NCI-H748 (cell line): ENCODE measurements at regions not wholly inside any gene's neighbourhood (a gene's known extent, or its start where the extent isn't known, plus 50 kb on each side); places are given as distances from the start of the nearest gene placed in this dataset.
"Not testable (repeated sequence)": the region's sequence is repeated elsewhere in the genome, so short reads cannot be mapped to it uniquely, and the experiment has no call there.

Experiments used
- DNase-seq: peaks from one replicate; lab custom pipeline; 2025; ENCODE audit not compliant: unreplicated experiment; lab: John Stamatoyannopoulos, UW

DNA sequence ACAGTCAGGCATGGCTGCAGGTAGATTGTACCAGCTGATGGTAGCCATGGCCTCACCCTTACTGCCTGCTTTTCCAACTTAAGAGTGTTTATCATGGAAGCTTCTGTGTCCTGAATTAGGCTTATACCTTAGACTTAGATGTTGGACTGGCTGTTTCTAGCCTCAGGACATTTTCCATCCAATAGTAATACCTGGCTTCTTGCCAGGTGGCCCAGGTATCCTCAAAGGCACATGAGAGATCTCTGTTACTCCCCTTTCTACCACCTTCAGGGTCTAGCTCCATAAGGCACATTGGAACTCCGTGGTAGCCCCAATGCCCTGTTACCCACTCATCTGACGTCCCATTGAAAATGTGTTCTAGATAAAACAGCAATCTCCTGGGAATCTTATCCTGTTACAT lies 407.5 kb downstream of the SPRY2 start:
- peak; percentile 6 for DNase-seq

DNA sequence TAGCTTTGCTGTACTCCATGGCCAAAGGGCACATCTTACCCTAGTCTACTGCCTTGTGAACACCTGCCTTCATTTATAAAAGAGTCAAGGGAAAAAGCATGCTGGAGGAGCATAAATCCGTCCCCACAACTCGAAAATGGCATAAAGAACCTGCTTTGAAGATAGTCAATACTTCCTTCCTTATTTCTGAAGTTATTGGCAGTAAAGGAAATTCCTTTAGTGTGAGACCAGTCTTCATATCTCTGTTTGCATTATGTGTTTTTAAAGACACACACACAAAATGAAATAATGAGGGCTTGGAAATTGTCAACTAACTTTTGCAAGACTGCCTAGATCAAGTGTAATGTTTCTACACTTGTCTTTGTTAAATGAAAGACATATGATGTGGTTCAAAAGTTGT lies 408.4 kb downstream of the SPRY2 start:
- no peak for DNase-seq

DNA sequence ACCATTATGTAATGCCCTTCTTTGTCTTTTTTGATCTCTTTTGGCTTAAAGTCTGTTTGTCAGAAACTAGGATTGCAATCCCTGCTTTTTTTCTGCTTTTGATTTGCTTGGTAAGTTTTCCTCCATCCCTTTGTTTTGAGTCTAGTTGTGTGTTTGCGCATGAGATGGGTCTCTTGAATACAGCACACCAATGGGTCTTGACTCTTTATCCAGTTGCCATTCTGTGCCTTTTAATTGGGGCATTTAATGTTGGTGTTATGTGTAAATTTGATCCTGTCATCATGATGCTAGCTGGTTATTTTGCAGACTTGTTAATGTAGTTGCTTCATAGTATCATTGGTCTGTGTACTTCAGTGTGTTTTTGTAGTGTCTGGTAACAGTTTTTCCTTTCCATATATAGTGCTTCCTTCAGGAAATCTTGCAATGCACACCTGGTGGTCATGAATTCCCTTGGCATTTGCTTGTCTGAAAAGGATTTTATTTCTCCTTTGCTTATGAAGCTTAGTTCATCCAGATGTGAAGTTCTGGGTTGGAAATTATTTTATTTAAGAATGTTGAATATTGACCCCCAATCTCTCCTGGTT lies 416.9 kb downstream of the SPRY2 start:
- not testable (repeated sequence) for DNase-seq

GRCh38 chr13:79919091-79919490 lies 421.8 kb downstream of the SPRY2 start:
- DNase-seq = no peak

DNA sequence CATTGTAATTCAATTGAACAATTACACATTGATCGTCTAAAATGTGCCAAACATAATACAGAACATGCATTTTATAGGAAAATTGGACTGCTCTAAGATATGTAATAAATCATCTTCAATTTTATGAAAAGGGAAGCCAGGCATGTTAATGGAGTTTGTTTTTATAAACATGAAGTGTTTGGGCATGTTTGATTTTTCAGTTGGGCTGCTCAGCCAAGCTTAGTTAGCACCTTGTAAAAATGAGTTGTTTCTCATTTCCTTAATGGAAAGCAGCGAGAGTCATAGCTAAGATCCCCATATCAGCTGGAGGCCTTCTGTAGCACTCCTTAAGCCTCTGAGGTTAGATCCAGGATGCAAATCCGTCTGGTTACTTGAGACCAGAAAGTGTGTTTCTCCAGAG lies 422.3 kb downstream of the SPRY2 start:
- no peak for DNase-seq

DNA sequence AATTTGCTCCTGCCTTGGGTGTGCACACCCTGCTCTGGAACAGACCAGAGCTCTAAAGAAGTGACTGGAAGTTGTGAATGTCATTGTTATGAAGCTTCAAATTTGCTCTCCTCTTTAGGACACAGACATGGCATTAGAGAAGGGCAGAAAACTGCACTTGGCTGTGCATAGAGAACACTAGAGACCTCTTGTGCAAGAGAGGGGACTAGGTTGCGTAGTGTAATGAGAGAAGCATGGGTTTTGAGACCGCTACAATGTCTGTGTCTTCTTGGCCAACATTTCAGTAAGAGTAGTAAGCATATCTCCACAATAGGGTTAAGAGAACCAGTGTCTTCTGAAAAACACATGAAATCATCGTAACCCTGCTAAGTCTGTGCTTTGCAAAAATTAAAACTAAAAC lies 423.3 kb downstream of the SPRY2 start:
- no peak for DNase-seq

GRCh38 chr13:79915114-79915811 lies 425.7 kb downstream of the SPRY2 start:
- peak; percentile 11 for DNase-seq

DNA sequence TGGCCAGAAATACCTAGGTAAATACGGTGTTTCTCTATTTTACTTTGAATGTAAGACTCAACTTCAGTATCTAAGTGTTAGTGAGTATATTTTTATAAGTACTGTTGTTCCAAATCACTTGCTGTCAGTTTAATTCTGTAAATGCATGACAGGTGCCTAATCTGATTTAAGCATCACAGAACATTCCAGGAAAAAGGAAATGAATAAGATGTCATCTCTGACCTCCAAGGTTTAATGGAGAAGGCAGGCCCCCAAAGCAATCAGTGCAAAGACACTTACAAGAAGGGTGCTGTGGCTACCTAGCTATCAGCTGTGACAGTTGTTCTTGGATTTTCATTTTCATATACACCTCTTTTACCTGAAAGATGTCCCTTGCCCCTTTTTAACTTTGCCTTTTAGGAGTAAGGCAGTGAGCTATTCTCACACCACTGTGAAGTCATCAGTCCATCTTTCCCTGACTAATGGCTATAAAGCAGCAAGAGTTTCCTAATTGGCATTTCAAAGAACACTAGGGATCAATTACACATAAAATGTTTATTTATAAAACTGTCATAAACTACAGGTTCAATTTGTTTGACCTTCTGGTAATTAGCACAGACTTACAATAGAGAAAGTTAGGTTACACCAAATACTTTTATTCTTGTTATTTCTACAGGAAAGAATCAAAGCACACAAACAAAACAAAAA lies 427.6 kb downstream of the SPRY2 start:
- peak; percentile 7 for DNase-seq

GRCh38 chr13:79912403-79912802 lies 428.5 kb downstream of the SPRY2 start:
- no peak for DNase-seq

- no peak for DNase-seq
These were observed 429.9 kb downstream of the SPRY2 start for GRCh38 chr13:79910875-79911540.

GRCh38 chr13:79909644-79910043 lies 428.7 kb downstream of the NDFIP2 start:
- DNase-seq = no peak

- DNase-seq = no peak
These were observed 427.4 kb downstream of the NDFIP2 start for GRCh38 chr13:79908381-79908780.

DNA sequence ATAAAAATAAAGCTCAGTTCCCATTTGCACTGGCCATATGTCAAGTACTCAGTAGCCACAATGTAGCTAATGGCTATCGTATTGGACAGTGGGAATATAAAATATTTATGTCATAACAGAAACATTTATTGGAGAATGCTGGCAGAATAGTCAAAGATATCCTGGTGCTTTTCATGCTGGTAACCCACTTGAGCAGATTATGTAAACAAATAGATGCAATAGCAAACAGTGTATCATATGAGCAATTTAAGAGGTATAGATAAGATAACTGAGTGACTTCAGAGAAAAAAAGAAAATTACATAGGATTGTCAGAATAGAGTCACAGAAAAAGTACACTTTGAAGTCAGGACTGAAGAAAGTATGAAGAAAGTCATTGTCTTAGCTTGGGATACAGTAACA lies 426.6 kb downstream of the NDFIP2 start:
- peak; percentile 4 for DNase-seq

GRCh38 chr13:79906345-79906744 lies 425.4 kb downstream of the NDFIP2 start:
- DNase-seq = no peak

DNA sequence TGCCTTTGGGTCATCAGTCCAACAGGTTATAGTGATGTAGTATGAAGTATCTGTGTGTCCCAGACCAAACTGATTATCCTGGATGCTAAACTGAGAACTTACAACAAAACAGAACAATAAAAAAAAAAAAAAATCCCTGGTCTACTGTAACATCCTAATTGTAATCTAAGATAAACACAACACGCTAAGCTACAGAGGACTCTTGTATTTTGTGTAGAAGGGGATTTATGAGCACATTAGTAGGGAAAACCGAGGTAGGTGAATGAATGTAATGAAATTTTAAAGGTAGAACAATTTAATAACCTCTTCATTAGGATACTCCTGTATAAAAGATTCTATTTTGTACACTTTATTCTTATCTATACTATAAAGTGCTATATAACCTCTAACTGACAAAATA lies 424.1 kb downstream of the NDFIP2 start:
- DNase-seq = no peak

GRCh38 chr13:79904581-79904980 lies 423.6 kb downstream of the NDFIP2 start:
- DNase-seq = no peak

- peak; percentile 7 for DNase-seq
These were observed 420.4 kb downstream of the NDFIP2 start for GRCh38 chr13:79901336-79901735.

- DNase-seq = no peak
These were observed 419.4 kb downstream of the NDFIP2 start for GRCh38 chr13:79900356-79900755.

- DNase-seq = no peak
These were observed 418.0 kb downstream of the NDFIP2 start for GRCh38 chr13:79898996-79899395.

GRCh38 chr13:79898202-79898826 lies 417.4 kb downstream of the NDFIP2 start:
- DNase-seq = no peak

- DNase-seq = no peak
These were observed 415.9 kb downstream of the NDFIP2 start for GRCh38 chr13:79896851-79897250.
